ENCODE measurements at regions not wholly inside any gene's neighbourhood (a gene's known extent, or its start where the extent isn't known, plus 50 kb on each side); places are given as distances from the start of the nearest gene placed in this dataset.

- H3K36me3 ChIP-seq = no peaks in the 10 kb centered on the region
- H3K27me3 ChIP-seq (replicated peaks) = no peaks in the 10 kb centered on the region
- H3K4me1 ChIP-seq (replicated peaks) = no peaks in the 10 kb centered on the region; the same call in 1 of the 2 replicates
- H3K27ac ChIP-seq = no peak overlapping the region
- DNase-seq (ENCODE audit: low read depth in 1 of 2, low spot score in 2 of 2) = no peak
- no peaks in the 10 kb centered on the region for H3K9me3 ChIP-seq (replicated peaks)
- no peak overlapping the region for H3K4me3 ChIP-seq
Measured at GRCh38 chr11:115577701-115578100, 73.5 kb upstream of the CADM1 start.

GRCh38 chr11:115576606-115577380 lies 72.6 kb upstream of the CADM1 start:
- H3K27me3 ChIP-seq (replicated peaks) = no peaks in the 10 kb centered on the region
- no peak for DNase-seq (ENCODE audit: low read depth in 1 of 2, low spot score in 2 of 2)
- no peak overlapping the region for H3K4me3 ChIP-seq
- no peaks in the 10 kb centered on the region for H3K9me3 ChIP-seq (replicated peaks)
- no peak overlapping the region for H3K27ac ChIP-seq
- H3K36me3 ChIP-seq = no peaks in the 10 kb centered on the region
- H3K4me1 ChIP-seq (replicated peaks) = no peaks in the 10 kb centered on the region; the same call in 1 of the 2 replicates

- DNase-seq (ENCODE audit: low read depth in 1 of 2, low spot score in 2 of 2) = no peak
- Histone ChIP-seq H3K27me3 (replicated peaks) (no peaks in the 10 kb centered on the region), H3K4me1 (replicated peaks) (no peaks in the 10 kb centered on the region), H3K4me3 (no peak overlapping the region), H3K27ac (no peak overlapping the region), H3K9me3 (replicated peaks) (no peaks in the 10 kb centered on the region), H3K36me3 (no peaks in the 10 kb centered on the region)
Measured at GRCh38 chr11:115572551-115572950, 68.3 kb upstream of the CADM1 start.

- H3K4me1 ChIP-seq (replicated peaks) = no peaks in the 10 kb centered on the region
- no peaks in the 10 kb centered on the region for H3K36me3 ChIP-seq
- H3K9me3 ChIP-seq (replicated peaks) = no peaks in the 10 kb centered on the region
- no peak for DNase-seq (ENCODE audit: low read depth in 1 of 2, low spot score in 2 of 2)
- no peak overlapping the region for H3K27ac ChIP-seq
- H3K27me3 ChIP-seq (replicated peaks) = no peaks in the 10 kb centered on the region
- H3K4me3 ChIP-seq = no peak overlapping the region
Measured at GRCh38 chr11:115566180-115566764, 62.1 kb upstream of the CADM1 start.

GRCh38 chr11:115564851-115565250 lies 60.6 kb upstream of the CADM1 start:
- H3K9me3 ChIP-seq (replicated peaks) = no peaks in the 10 kb centered on the region
- DNase-seq (ENCODE audit: low read depth in 1 of 2, low spot score in 2 of 2) = no peak
- H3K36me3 ChIP-seq = no peaks in the 10 kb centered on the region
- no peaks in the 10 kb centered on the region for H3K27me3 ChIP-seq (replicated peaks)
- no peaks in the 10 kb centered on the region for H3K4me1 ChIP-seq (replicated peaks)
- H3K27ac ChIP-seq = no peak overlapping the region
- H3K4me3 ChIP-seq = no peak overlapping the region

GRCh38 chr11:115561116-115561515 lies 56.9 kb upstream of the CADM1 start:
- no peak for DNase-seq (ENCODE audit: low read depth in 1 of 2, low spot score in 2 of 2)
- Histone ChIP-seq H3K27ac (no peak overlapping the region), H3K27me3 (replicated peaks) (no peaks in the 10 kb centered on the region), H3K36me3 (no peaks in the 10 kb centered on the region), H3K4me1 (replicated peaks) (no peaks in the 10 kb centered on the region), H3K4me3 (no peak overlapping the region), H3K9me3 (replicated peaks) (no peaks in the 10 kb centered on the region)

- Histone ChIP-seq H3K36me3 (no peaks in the 10 kb centered on the region), H3K9me3 (replicated peaks) (no peaks in the 10 kb centered on the region), H3K27ac (no peak overlapping the region), H3K27me3 (replicated peaks) (no peaks in the 10 kb centered on the region), H3K4me1 (replicated peaks) (no peaks in the 10 kb centered on the region), H3K4me3 (no peak overlapping the region)
- DNase-seq (ENCODE audit: low read depth in 1 of 2, low spot score in 2 of 2) = no peak
Measured at GRCh38 chr11:115558635-115559034, 54.4 kb upstream of the CADM1 start.

GRCh38 chr11:115557681-115558080 lies 53.5 kb upstream of the CADM1 start:
- H3K36me3 ChIP-seq = no peaks in the 10 kb centered on the region
- DNase-seq (ENCODE audit: low read depth in 1 of 2, low spot score in 2 of 2) = no peak
- no peaks in the 10 kb centered on the region for H3K9me3 ChIP-seq (replicated peaks)
- no peaks in the 10 kb centered on the region for H3K4me1 ChIP-seq (replicated peaks)
- H3K27me3 ChIP-seq (replicated peaks) = no peaks in the 10 kb centered on the region
- H3K4me3 ChIP-seq = no peak overlapping the region
- H3K27ac ChIP-seq = no peak overlapping the region

- H3K9me3 ChIP-seq (replicated peaks) = no peaks in the 10 kb centered on the region
- H3K36me3 ChIP-seq = no peaks in the 10 kb centered on the region
- no peaks in the 10 kb centered on the region for H3K4me1 ChIP-seq (replicated peaks)
- no peak for DNase-seq (ENCODE audit: low read depth in 1 of 2, low spot score in 2 of 2)
- no peaks in the 10 kb centered on the region for H3K27me3 ChIP-seq (replicated peaks)
- H3K4me3 ChIP-seq = no peak overlapping the region
- no peak overlapping the region for H3K27ac ChIP-seq
Measured at GRCh38 chr11:115556984-115557383, 52.8 kb upstream of the CADM1 start.

- no peak overlapping the region for H3K27ac ChIP-seq
- DNase-seq (ENCODE audit: low read depth in 1 of 2, low spot score in 2 of 2) = no peak
- H3K4me3 ChIP-seq = no peak overlapping the region
- no peaks in the 10 kb centered on the region for H3K9me3 ChIP-seq (replicated peaks)
- H3K4me1 ChIP-seq (replicated peaks) = no peaks in the 10 kb centered on the region
- no peaks in the 10 kb centered on the region for H3K27me3 ChIP-seq (replicated peaks)
- H3K36me3 ChIP-seq = no peaks in the 10 kb centered on the region
Measured at GRCh38 chr11:115555336-115556090, 51.3 kb upstream of the CADM1 start.

Data from SJSA1 (cell line).